ENCODE measurements at regions not wholly inside any gene's neighbourhood (a gene's known extent, or its start where the extent isn't known, plus 50 kb on each side); places are given as distances from the start of the nearest gene placed in this dataset.

- Mint-ChIP-seq H3K4me1 (ENCODE audit: low read depth) (peaks cover 7% of the 10 kb centered on the region), H3K36me3 (ENCODE audit: insufficient read depth) (no peaks in the 10 kb centered on the region), H3K4me3 (ENCODE audit: low read depth) (no peak overlapping the region), H3K27ac (no peak overlapping the region), H3K9me3 (ENCODE audit: low read depth) (no peaks in the 10 kb centered on the region), H3K27me3 (no peaks in the 10 kb centered on the region)
- no peak for DNase-seq (ENCODE audit: low spot score, unreplicated experiment)
- TF ChIP-seq CTCF (IDR thresholded peaks at IDR 0.05; ENCODE audit: unreplicated experiment) = peak; percentile 53
Measured at GRCh38 chr21:23401278-23401677, 2206.0 kb downstream of the MRPL39 start.

GRCh38 chr21:23398726-23399125 is 2208.6 kb downstream of the MRPL39 start:
- H3K4me3 Mint-ChIP-seq (ENCODE audit: low read depth) = no peak overlapping the region
- TF ChIP-seq CTCF (IDR thresholded peaks at IDR 0.05; ENCODE audit: unreplicated experiment) = no peak
- no peaks in the 10 kb centered on the region for H3K36me3 Mint-ChIP-seq (ENCODE audit: insufficient read depth)
- H3K9me3 Mint-ChIP-seq (ENCODE audit: low read depth) = no peaks in the 10 kb centered on the region
- no peaks in the 10 kb centered on the region for H3K27me3 Mint-ChIP-seq
- H3K27ac Mint-ChIP-seq = no peak overlapping the region
- no peak for DNase-seq (ENCODE audit: low spot score, unreplicated experiment)
- H3K4me1 Mint-ChIP-seq (ENCODE audit: low read depth) = peaks cover 6% of the 10 kb centered on the region

GRCh38 chr21:23394458-23394857 is 2212.8 kb downstream of the MRPL39 start:
- Mint-ChIP-seq H3K27ac (no peak overlapping the region), H3K36me3 (ENCODE audit: insufficient read depth) (no peaks in the 10 kb centered on the region), H3K4me1 (ENCODE audit: low read depth) (no peaks in the 10 kb centered on the region), H3K4me3 (ENCODE audit: low read depth) (no peak overlapping the region), H3K27me3 (no peaks in the 10 kb centered on the region), H3K9me3 (ENCODE audit: low read depth) (no peaks in the 10 kb centered on the region)
- TF ChIP-seq CTCF (IDR thresholded peaks at IDR 0.05; ENCODE audit: unreplicated experiment) = no peak
- DNase-seq (ENCODE audit: low spot score, unreplicated experiment) = no peak

- no peak for DNase-seq (ENCODE audit: low spot score, unreplicated experiment)
- Mint-ChIP-seq H3K36me3 (ENCODE audit: insufficient read depth) (no peaks in the 10 kb centered on the region), H3K9me3 (ENCODE audit: low read depth) (peaks cover 4% of the 10 kb centered on the region), H3K27ac (no peak overlapping the region), H3K4me1 (ENCODE audit: low read depth) (no peaks in the 10 kb centered on the region), H3K4me3 (ENCODE audit: low read depth) (no peak overlapping the region), H3K27me3 (no peaks in the 10 kb centered on the region)
- TF ChIP-seq CTCF (IDR thresholded peaks at IDR 0.05; ENCODE audit: unreplicated experiment) = no peak
Measured at GRCh38 chr21:23384679-23385078, 2222.6 kb downstream of the MRPL39 start.

- no peak overlapping the region for H3K27ac Mint-ChIP-seq
- DNase-seq (ENCODE audit: low spot score, unreplicated experiment) = no peak
- H3K9me3 Mint-ChIP-seq (ENCODE audit: low read depth) = peaks cover 14% of the 10 kb centered on the region
- no peaks in the 10 kb centered on the region for H3K36me3 Mint-ChIP-seq (ENCODE audit: insufficient read depth)
- H3K4me1 Mint-ChIP-seq (ENCODE audit: low read depth) = no peaks in the 10 kb centered on the region
- no peak overlapping the region for H3K4me3 Mint-ChIP-seq (ENCODE audit: low read depth)
- H3K27me3 Mint-ChIP-seq = no peaks in the 10 kb centered on the region
- no peak for TF ChIP-seq CTCF (IDR thresholded peaks at IDR 0.05; ENCODE audit: unreplicated experiment)
Measured at GRCh38 chr21:23374155-23374554, 2233.1 kb downstream of the MRPL39 start.
